ENCODE measurements at regions not wholly inside any gene's neighbourhood (a gene's known extent, or its start where the extent isn't known, plus 50 kb on each side); places are given as distances from the start of the nearest gene placed in this dataset.

DNA sequence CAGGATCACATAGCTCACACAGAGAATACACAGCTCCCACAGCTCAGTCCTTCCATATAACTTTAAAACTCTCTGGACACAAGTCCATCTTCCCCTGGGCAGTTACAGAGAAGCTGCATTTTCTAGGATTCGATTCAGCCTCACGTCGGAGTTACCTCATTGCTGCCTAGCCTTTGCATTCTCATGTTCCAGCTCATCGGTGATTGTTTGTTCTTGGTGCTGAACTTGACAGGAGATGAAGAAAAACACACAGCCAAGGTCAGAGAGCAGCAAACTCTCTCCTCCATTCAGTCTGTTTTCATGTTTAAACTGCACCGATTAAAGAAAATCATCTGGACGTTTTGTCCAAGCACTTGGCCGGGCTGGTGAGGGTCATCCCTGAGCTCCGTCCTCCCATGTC, 375.5 kb upstream of the CFAP20DC start:
- in situ Hi-C loops (cut with HindIII; ENCODE audit: low sequenced_read_pairs), result no loop called here
- TF ChIP-seq, protein P1, sequence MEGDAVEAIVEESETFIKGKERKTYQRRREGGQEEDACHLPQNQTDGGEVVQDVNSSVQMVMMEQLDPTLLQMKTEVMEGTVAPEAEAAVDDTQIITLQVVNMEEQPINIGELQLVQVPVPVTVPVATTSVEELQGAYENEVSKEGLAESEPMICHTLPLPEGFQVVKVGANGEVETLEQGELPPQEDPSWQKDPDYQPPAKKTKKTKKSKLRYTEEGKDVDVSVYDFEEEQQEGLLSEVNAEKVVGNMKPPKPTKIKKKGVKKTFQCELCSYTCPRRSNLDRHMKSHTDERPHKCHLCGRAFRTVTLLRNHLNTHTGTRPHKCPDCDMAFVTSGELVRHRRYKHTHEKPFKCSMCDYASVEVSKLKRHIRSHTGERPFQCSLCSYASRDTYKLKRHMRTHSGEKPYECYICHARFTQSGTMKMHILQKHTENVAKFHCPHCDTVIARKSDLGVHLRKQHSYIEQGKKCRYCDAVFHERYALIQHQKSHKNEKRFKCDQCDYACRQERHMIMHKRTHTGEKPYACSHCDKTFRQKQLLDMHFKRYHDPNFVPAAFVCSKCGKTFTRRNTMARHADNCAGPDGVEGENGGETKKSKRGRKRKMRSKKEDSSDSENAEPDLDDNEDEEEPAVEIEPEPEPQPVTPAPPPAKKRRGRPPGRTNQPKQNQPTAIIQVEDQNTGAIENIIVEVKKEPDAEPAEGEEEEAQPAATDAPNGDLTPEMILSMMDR (IDR thresholded peaks at IDR 0.05; ENCODE audit: low read depth, low read length), result no peak
- peak; percentile 89 for DNase-seq (ENCODE audit: low read depth, low spot score)

DNA sequence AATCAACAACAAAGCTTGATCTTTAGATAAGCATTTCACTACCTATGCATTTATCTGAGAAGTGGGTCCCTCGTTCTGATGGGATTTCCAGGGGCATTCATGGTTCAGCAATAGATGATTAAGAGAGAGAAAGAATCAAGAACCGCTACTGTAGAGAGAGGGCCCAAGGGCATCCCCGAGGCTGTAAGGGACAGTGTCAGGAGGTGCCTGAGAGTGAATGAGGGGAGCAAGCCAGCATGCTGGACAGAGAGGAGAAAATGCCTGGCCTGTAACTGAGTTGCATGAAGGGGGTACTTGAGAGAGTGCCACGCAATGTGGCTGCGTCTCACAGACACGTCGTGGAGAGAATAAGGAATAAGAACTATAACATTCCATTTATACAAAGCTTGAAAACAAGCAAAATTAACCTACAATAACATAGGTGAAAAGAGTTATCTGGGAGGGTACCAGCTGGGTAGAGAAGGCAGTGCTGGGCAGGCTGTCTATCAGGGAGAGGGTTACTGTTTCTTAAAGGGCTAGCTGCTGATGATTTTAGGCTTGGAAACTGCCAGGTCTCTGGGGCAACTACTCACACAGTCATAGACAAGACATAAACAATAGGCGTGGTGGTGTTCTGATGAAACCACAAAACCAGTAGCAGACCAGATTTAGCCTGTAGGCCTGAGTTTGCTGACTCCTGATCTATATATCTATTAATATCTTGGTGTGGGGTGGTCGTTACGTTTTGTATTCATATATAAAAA, 374.6 kb upstream of the CFAP20DC start:
- DNase-seq (ENCODE audit: low read depth, low spot score), result peak; percentile 85
- H3K4me3 ChIP-seq (ENCODE audit: low read depth, low read length), result no peak overlapping the region
- in situ Hi-C loops (cut with HindIII; ENCODE audit: low sequenced_read_pairs), result no loop called here
- TF ChIP-seq, protein P1 (IDR thresholded peaks at IDR 0.05; ENCODE audit: low read depth, low read length), result no peak

More for the DNA sequence above, 375.5 kb upstream of the CFAP20DC start:
- no peak overlapping the region for H3K4me3 ChIP-seq (ENCODE audit: low read depth, low read length)

DNA sequence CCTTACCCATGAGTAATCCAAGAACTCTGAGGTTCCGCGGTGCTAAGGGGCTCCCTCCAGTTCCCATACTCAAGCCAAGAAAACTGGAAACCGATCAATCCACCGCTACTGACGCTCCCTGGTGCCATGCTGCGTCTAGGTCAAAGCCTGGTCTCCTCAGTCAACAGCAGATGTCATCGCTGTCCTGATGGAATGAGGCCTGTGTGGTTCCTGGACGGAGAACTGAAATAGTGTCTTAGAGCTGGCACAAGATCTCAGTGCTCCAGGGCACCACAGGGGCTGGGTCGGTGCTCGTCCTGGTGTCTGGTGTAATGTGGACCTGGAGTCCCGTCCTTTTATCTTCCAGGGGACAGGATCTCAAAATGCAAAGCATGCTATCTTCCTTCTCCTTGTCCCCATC, 373.9 kb upstream of the CFAP20DC start:
- in situ Hi-C loops (cut with HindIII; ENCODE audit: low sequenced_read_pairs), result no loop called here
- H3K4me3 ChIP-seq (ENCODE audit: low read depth, low read length), result no peak overlapping the region
- TF ChIP-seq, protein P1 (IDR thresholded peaks at IDR 0.05; ENCODE audit: low read depth, low read length), result no peak
- DNase-seq (ENCODE audit: low read depth, low spot score), result no peak

DNA sequence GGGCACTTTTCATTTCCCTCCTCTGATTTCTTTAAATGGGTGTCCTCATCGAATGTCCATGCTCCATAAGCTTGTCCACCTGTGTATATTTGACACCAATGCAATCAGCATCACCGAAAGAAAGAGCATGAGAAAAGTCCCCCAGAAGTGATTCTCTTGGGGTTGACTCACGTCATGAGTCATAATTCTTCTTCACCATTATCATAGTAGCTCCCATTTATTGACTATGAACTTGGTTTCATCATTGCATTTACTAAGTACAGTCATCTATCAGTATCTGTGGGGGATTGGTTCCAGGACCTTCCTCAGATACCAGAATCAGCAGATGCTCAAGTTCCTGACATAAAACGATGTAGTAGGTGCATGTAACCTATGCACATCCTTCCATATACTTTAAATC, 372.5 kb upstream of the CFAP20DC start:
- in situ Hi-C loops (cut with HindIII; ENCODE audit: low sequenced_read_pairs), result no loop called here
- peak; percentile 73 for DNase-seq (ENCODE audit: low read depth, low spot score)
- no peak overlapping the region for H3K4me3 ChIP-seq (ENCODE audit: low read depth, low read length)
- TF ChIP-seq, protein P1 (IDR thresholded peaks at IDR 0.05; ENCODE audit: low read depth, low read length), result no peak

DNA sequence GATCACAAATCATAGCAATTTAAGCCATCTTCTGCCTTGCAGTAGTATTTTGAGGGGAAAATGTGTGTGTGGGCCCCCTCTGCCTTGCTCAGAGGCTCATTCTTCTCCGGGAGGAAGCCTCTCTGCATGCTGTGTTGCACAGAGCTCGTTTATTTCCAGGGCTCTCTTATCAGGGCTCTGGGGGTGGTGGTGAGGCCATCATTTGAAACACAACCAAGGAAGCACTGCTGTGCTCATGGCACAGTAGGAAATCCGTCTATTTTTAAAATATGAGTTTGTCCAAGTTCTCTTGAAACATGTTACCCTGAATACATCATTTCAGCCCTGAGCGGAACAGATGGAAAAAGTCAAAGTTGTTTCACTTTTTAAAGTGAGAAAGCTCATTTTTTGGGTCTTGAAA, 369.0 kb upstream of the CFAP20DC start:
- TF ChIP-seq, protein P1 (IDR thresholded peaks at IDR 0.05; ENCODE audit: low read depth, low read length), result no peak
- peak; percentile 47 for DNase-seq (ENCODE audit: low read depth, low spot score)
- in situ Hi-C loops (cut with HindIII; ENCODE audit: low sequenced_read_pairs), result no loop called here
- no peak overlapping the region for H3K4me3 ChIP-seq (ENCODE audit: low read depth, low read length)

DNA sequence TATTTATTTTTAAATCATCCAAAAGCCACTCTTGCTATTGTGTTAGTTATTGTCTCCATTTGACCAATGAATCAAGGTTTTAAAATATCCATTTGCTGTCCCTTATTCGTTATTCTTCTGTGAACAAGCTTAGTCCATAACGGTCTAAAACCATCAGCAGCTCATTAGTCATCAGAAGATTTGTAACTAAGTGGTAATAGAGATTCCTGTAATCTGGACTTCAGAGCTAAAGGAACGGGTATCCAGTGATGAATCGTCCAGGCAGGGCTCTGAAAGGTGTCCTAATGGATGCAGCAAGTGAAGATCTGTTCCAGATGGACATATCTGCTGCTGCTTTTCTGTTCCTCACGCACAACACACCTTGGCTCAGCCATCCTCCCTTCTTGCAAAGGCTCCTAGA, 362.7 kb upstream of the CFAP20DC start:
- TF ChIP-seq, protein P1 (IDR thresholded peaks at IDR 0.05; ENCODE audit: low read depth, low read length), result no peak
- DNase-seq (ENCODE audit: low read depth, low spot score), result no peak
- no peak overlapping the region for H3K4me3 ChIP-seq (ENCODE audit: low read depth, low read length)
- in situ Hi-C loops (cut with HindIII; ENCODE audit: low sequenced_read_pairs), result no loop called here
